Inflammatory macrophage treated with lipopolysaccharide for 4 hours (primary cell): ENCODE measurements at regions not wholly inside any gene's neighbourhood (a gene's known extent, or its start where the extent isn't known, plus 50 kb on each side); places are given as distances from the start of the nearest gene placed in this dataset.

Source experiments
- DNase-seq: peaks from one replicate; pipeline ENCODE4 v3.0.0-alpha.2; 2020

DNA sequence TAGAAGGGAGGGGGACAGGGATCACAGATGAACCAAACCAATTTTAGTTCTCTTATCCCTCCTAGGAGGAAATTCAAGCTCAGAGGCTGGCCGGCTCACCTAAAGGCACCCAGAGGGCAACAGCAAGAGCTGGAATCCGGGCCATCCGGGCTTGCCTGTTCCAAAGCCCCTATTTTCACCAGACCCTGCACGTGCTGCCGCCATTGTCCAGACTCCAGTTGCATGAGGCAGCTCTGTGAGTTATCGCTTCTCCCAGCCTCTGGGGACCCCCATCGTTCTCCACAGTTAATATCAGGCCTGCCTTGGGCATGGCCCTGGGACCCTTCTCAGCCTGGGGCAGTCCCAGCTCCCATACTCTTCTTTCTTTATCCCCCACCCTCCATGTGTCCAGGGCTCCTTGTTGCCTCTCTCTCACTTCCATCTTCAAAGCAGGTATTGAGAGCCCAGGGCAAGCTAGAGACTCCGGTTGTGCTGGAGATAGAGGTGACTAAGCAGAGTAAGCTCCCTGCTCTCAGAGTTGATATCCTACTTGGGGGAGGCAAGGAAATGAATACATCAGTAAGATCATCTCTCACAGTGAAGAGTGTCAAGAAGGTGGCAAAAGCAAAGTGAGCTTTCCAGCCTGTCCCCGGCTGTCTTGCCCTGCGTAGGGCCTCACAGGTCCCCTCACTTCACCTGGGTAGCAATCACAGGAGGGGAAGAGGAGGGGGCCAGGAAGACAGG lies 322.8 kb downstream of the UACA start:
- DNase-seq = no peak

DNA sequence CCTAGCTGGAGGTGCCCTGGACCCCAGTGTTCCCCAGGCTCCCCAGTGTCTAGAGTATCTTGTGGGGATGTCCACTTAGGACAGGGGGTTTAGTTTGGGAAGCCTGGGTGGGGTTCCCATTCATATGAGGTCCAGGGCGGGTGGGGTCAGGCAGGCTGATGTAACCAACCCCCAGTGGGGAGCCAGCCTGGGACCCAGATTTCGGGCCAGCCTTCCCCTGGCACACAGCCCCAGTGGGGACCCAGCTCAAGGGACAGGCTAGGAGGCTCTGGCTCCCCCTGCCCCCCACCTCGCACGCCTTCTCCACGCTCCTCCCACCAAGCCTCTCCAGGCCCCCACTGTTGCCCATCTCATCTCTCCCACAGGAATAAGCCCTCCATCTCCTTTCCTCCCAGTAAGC lies 323.5 kb downstream of the UACA start:
- DNase-seq = no peak

DNA sequence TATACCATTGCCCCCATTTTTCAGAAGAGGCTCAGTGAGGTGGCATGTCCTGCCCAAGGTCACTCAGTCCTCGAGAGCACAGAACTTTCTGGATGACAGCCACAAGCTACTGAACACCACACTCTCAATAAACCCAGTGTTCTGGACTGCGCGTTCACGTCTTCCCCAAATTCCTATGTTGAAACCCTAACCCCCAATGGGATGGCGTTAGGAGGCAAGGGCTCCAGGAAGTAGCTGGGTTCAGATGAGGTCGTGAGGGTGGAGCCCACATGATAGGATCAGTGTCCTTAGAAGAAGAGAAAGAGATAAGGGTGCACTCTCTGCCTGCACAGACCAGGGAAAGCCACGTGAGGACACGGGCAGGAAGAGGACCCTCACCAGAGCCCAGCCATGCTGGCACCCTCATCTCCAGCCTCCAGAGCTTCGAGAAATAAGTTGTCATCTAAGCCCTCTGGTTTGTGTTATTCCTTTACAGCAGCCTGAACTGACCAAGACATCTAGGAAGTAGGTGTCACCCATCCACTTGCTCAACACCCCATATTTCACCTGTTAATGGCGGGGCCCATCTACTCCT lies 324.0 kb downstream of the UACA start:
- DNase-seq = no peak

DNA sequence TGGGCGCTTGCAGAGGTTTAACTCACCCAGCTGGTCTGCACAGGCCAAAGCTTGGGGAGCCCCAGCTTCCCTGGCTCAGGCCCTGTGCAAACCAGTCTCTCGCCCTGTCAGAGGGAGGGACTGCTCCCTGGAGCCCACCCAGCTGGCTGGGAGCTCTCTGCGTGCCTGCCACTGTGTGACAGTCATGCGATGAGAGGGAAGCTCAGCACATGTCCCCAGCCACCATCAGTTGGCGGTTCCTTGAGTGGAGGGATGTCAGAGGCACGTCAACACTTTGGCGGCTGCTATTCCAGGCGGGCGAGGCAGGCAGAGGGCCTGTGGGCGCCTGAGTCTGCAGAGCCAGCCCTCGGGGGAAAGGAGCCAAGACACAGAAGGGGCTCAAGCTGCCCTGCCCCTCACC lies 324.6 kb downstream of the UACA start:
- no peak for DNase-seq

DNA sequence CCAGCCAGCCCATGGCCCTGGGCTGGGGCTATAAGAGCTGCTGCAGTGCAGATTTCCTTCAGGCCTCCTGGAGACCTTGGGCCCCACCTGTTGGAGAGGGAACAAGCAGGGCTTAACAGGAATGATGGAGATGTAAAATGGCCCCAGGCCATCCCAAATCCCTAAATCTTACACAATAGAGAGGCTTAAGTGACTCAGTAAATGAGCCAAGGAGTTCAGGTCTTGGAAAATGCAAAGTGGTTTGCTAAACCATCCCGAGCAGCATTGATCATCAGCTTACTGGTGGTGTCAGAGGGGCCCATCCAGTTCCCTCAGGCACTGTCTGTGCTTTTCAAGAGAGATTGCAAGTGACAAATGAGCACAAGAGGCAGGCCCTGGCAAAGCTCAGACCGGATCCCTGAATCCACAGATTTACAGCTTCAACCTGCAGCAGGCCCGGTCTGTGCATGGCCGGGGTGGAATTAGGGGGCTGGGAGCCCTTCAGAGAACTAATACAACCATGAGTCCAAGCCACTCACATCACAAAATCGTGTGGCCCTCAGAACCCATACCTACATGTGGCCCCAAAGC lies 325.4 kb downstream of the UACA start:
- DNase-seq = no peak

DNA sequence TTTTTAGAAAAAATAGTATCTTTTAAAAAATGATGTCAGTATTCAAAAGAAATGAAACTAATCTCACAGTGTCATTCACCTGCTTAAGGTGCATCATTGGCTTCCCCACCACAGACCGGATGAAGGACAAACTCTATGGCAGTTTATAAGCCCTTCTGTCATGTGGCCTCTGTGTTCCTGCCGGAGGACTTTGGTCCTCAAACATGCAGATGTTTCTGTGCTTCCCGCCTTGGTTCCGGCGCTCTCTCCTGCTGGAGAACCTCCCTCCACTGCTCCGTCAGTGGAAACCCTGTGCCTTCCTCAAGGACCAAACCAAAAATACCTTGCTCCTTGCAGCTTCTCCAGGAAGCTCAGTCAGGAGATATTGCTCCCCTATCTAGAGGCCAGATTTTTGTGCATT lies 326.3 kb downstream of the UACA start:
- DNase-seq = no peak

DNA sequence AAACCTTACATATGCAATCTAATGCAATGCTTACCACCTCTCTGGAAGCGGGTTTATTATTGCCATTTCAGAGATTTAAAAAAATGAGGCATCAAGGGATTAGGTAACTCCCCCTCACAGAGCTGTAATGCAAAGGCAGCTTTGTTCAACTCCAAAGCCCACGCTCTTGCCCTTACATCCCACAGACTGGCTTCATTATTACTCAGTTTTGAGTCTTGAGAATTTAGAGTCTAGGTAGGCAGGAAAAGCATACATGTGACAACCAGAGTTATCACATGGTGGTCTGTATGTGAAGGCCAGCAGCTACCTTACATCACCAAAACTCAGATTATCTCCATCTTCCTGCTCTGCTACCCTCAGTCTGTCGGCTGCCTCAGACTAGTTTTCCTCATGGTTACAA lies 326.9 kb downstream of the UACA start:
- no peak for DNase-seq

DNA sequence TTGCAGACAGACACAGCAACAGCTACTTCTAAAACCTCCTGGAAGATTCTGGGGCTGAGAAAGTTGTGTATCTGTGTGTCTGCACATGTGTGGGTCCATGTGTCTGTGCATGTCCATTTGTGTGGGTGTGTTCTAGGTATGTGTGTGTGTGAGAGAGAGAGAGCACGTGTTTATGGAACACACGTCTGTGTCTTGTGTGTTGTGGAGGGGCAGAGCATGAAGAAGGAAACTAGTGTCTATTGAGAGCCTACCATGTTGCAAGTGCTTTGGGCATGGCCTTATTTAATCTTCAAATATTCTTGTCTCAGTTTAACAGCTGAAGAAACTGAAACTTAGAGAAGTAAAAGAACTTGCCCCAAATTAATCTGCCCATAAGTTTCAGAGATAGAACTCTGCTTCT lies 327.5 kb downstream of the UACA start:
- DNase-seq = no peak

DNA sequence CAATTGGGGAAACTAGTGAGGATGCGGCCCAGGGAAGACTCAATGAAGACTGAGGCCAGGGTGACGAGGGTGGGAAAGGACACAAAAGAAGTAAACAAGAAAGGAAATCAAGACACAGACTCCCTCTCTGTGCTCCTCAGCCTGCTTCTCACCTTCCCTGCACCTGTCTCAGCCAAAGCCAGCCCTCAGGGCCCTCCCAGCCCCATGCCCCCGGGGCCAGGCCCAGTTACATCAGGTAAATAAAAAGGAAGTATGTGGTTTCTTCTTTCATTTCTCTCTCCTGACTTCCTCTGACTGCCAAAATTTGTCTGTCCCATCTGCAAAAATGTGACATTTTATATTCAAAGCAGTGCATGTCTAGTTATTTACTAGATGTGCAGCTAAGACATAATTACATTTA lies 328.0 kb downstream of the UACA start:
- DNase-seq = no peak

DNA sequence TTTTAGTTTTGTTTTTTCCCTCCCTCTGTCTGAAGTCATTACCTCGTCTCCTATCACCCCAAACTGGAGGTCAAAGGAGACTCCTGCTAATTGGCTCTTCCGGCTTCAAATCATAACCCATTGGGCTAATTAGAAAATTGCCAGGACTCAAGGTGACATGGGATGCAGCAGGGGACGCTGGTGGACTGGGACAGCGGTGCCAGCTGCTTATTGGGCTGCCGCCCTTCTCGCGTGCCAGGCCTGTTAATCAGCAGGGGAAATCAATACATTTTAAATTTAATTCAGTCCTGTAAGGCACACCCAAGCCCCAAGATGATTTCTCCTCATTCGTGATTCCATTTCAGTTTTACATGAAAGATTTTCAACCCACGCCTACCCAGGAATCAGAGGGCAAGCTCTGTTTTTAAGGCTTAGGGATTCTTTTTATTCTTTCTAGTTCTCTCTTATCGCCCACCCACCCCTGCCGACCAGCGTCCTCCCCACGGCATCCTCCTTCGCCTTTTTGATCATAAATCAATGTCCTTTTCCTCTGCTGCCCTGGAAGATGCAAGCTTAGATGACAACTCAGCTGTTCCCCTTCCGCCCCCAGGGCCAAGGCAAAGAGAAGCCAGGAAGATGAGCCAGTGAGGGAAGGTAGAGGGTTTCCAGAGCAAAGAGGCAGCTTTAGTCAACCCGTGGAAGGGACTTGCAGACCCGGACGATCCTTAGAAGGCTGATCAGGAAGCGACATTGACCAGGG lies 329.6 kb downstream of the UACA start:
- no peak for DNase-seq

DNA sequence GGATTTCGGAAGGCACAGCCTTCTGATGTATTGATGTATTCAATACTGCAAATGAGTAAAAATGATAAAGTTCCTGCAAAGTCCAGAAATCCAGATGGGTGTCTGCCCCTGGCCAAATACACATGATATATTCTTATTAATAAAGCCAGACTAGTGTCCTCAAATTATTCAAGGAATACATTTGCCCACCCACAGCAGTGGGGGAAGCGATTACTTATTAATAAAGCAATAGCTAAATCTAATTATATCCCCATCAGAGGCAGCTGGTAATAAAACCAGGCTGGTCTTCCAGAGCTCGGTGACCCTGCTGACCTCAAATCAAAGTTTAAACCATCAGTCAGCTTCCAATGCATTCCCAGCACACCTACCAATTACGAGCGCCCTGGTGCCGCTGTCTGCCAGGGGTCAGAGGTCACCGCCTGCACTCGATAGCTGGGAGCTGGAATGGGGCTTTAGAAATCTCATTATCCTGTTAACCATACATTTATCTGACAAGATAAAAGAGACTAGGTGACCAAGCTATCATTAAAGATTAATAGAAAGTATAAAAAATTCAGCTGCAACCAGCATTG lies 330.3 kb downstream of the UACA start:
- no peak for DNase-seq

DNA sequence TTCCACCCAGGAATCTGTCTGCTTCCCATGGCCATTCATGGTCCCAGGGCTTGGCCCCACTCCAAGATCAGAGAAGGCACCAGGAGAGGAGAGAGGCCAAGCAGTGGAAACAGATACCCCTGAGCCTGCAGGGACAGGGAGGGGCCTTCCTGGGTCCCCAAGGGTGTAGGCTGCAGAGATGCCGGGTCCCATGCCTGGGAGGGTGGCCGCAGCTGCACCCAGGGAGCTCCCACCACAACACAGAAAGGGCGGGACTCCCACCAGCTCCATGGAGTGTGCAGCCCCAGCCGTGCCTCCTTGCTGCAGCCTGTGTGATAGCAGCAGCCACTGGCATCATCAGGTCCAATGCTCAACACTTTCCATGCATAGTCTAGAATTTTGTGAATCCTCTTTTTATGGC lies 331.5 kb downstream of the UACA start:
- DNase-seq = no peak

DNA sequence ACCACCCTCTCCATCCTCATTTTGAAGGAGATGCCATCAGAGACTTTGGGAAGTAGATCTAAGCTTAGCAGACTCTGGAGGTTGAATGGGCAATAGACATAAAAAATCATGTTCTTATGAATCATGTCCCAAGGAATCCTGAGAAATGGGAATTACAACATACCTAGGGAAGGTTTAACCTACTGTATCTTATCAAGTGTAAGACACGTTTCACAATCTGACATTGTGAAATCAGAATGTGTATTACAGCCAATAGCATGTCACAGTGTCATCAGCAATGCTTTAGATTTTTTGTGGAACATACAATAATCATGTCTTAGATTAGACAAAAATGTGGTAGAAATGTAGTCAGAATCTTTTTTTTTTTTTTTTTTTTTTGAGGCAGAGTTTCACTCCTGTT lies 332.4 kb upstream of the TLE3 start:
- peak; percentile 65 for DNase-seq

DNA sequence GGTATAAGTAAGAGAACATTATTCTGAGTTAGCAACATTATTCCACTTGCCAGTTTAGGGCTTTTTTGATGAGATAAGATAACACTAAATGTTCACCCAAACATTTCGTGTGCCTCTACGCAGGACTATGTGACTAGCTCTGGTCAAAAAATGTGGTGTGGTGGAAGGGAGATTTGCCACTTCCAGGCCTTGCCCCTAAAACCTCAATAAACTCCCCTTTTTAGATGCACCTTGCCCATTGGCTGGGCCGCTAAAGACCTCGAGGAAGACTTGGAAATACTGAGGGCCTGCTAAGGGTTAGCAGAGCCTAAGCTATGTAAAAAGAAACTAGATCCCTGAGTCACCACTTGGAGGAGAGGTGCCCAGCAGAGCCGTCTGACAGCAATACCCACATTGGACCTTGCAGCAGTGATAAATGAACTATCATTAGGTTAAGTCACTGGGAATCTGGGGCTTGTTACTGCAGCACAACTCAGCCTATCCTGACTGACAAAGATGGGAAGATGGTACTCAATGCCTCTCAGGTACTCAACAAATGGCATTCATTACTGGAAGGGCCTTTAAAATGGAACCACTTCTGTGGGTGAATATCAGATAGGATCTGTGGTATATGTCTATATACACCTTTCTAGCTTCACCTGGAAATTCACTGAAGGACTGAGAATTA lies 331.5 kb upstream of the TLE3 start:
- DNase-seq = no peak

DNA sequence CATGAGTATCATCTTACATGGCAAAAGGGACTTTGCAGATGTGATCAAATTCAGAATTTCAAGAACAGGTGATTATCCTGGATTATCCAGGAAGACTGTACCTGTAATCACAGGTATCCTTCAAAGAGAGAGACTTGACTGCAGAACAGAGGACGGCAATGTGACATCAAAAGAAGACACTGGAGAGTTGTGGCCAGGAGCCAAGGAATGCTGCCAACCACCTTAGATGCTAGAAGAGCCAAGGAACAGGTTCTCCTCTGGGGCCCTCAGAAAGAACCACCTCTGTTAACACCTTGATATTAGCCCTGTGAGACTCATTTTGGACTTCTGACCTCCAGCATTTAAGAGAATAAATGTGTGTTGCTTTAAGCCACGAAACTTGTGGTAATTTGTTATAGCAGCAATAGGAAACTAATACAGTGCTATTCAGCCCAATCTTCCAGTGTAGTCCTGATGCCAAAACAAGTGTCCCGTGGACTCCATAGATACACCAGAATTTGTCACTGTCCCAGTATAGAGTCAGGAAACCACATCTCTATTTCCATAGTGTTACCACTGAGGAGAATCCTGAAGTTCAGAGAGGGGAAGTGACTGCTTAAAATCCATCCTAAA lies 330.6 kb upstream of the TLE3 start:
- DNase-seq = no peak

DNA sequence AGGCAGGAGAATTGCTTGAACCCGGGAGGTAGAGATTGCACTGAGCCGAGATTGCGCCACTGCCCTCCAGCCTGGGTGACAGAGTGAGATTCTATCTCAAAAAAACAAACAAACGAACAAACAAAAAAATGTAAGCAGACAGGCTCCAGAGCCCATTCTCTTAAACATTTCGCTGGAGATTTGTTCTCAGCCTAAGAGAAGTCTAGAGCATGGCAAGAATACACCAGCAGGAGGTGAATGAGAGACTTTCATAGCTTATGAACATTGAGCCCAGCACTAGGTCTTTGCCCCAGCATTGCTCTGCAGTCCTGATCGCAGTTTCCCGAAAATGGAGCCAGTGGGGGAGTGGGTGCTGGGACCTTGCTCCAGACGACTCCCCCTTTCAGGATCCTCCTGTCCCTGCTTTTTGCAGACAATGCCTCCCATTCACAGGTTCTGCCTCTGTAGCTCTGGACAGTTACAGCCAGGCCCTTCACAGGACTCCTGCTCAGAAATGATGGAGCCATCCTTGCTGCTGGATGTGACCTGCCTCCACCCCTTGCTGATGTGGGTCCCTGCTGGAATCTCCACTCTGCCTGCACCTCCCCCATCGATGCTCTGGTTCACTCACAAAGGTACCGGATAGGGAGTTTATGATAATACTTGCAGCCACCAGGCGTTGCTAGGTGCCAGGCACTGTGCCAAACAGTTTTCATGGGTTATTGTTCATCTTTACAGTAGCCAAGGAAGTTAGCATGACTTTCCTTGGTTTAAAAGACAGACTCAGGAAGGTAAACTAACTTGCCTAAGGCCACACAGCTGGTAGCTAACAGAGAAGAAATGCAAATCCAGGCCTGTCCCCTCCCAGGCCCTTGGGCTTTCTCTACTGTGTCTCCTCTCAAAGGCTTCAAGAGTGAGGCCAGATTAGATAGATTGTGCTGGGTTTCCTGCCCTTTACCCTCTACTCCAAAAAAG lies 329.7 kb upstream of the TLE3 start:
- DNase-seq = no peak

DNA sequence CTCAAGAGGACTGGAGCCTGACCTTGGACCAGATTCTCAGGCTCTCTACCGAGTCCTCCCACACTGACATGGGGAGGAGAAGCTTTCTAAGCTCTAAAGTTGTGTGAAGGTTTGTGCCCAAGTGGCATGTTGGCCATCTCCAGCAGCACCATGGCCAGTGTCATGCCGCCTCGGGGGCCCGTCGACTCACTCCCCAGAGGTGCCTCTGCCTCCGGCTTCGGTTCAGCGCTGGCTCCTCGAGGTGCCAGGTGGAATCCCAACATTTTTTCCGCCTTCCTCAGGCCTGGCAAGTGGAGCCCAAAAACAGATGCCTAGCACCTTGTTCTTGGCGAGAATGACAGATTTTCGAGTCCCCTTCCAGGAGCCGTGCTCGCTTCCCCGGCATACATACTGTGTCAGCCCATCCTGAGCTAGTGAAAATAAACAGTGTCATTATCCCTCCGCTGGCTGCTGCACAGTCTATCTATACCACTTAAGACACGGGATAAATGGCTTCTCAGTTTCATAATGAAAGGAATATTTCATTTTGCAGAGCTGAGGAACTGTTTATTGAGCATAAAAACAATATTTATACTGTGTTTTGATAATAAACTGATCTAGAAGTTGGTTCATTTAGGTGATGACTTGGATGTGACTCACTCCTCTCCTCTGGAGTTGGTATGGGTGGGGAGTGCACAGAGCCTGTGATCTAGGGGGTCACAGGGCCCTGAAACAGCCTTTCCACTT lies 328.5 kb upstream of the TLE3 start:
- no peak for DNase-seq

DNA sequence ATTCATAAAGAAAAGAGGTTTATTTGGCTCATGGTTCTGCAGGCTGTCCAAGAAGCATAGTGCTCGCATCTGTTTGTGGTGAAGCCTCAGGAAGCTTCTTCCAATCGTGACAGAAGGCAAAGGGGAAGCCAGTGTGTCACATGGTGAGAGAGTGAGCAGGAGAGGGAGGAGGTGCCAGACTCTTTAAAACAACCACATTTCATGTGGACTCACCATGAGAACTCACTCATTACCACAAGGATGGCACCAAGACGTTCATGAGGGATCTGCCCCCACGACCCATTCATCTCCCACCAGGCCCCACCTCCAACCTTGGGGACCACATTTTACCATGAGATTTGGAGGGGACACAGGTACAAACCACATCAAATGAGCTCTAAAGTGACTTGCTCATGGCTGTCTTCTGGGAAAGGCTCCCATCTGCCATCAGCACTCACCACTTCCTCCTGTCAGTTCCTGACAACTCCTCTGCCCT lies 327.3 kb upstream of the TLE3 start:
- peak; percentile 14 for DNase-seq

DNA sequence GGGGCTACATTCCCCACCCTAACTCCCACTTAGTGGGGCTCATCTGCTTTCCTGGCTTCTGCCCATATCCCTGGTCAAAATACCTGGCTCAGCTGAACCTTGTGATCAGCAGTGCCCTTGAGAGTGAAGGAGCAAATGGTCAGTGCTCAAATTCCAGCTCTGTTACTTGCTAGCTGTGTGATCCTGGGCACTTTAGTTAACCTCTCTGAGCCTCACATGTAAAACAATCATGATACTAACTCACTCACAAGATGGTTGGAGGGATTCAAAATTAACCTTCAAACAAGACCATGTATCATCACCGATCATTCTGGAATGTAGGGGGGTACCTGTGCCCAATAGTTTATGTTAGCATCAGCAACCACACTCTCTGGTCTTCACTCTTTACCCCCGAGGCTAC lies 325.6 kb upstream of the TLE3 start:
- DNase-seq = no peak

DNA sequence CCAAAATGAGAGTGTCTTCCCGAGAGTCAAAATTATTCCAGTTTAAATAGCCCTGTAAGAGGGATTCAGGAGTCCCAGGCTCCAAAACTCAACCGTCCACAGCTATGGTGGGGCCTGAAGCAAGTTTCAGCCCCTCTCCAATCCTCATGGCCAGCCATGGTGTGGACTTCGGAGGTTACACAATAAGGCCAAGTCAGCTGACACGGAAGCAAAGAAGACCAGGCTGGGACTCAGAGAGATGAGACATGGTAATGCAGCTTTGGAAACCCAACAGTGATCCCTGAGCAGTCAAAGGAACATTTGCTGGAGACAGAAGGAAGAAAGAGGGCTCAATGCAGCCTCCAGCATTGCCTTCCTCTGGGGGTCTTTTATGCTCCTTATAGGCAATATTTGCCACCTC lies 324.6 kb upstream of the TLE3 start:
- DNase-seq = no peak
